Bronchial epithelial cell (primary cell): ENCODE measurements at regions not wholly inside any gene's neighbourhood (a gene's known extent, or its start where the extent isn't known, plus 50 kb on each side); places are given as distances from the start of the nearest gene placed in this dataset.
"Not testable (repeated sequence)": the region's sequence is repeated elsewhere in the genome, so short reads cannot be mapped to it uniquely, and the experiment has no call there.

Experiments used
- DNase-seq: peaks from one replicate; pipeline ENCODE4 v3.0.0-alpha.2; 2010; ENCODE audit warnings: low read depth
- FAIRE-seq: peaks from 2 replicates; lab custom pipeline; 2011; peaks lifted over from hg19 to GRCh38; lab: Jason Lieb, UNC
- H3K27me3 ChIP-seq: 2 replicates; pipeline ENCODE4 v1.5.1; 2011; ENCODE audit warnings: low read length; ENCODE audit not compliant: control insufficient read depth, insufficient read depth
- H3K36me3 ChIP-seq: 2 replicates; pipeline ENCODE4 v1.5.1; 2011; ENCODE audit warnings: low read length; ENCODE audit not compliant: control insufficient read depth, insufficient read depth
- H3K4me3 ChIP-seq: 2 replicates; pipeline ENCODE4 v1.5.1; 2011; ENCODE audit warnings: mild to moderate bottlenecking, low read depth, low read length, control low read depth
- TF ChIP-seq, protein P1 (sequence below): IDR thresholded peaks from 2 replicates; pipeline ENCODE4 v1.5.1; 2011; ENCODE audit warnings: mild to moderate bottlenecking, moderate library complexity, low read length, control low read depth, inconsistent platforms; ENCODE audit not compliant: insufficient read depth, severe bottlenecking

DNA sequence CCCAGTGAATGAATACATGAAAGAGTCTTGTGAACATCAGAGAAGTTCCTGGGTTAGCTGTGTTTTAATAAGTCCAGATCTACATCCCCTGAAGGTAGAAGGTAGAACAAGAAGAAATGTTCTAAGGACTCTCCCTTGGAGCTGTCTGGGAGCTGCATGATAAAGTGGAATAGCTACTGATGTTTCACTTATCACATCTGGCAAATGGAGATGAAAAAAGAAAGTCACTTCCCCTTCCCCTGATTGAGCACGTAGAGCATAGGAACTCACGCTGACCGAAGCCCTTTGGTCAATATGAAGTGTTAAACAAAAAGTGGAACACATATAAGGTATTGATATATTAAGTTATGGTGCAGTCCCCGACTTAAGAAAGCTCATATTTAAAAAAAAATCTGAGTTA, 53.2 kb upstream of the PARP1 start:
- no peak for DNase-seq
- no peaks in the 10 kb centered on the region for H3K27me3 ChIP-seq
- no peak for FAIRE-seq
- H3K36me3 ChIP-seq: no peaks in the 10 kb centered on the region
- TF ChIP-seq, protein P1, sequence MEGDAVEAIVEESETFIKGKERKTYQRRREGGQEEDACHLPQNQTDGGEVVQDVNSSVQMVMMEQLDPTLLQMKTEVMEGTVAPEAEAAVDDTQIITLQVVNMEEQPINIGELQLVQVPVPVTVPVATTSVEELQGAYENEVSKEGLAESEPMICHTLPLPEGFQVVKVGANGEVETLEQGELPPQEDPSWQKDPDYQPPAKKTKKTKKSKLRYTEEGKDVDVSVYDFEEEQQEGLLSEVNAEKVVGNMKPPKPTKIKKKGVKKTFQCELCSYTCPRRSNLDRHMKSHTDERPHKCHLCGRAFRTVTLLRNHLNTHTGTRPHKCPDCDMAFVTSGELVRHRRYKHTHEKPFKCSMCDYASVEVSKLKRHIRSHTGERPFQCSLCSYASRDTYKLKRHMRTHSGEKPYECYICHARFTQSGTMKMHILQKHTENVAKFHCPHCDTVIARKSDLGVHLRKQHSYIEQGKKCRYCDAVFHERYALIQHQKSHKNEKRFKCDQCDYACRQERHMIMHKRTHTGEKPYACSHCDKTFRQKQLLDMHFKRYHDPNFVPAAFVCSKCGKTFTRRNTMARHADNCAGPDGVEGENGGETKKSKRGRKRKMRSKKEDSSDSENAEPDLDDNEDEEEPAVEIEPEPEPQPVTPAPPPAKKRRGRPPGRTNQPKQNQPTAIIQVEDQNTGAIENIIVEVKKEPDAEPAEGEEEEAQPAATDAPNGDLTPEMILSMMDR: no peak
- no peak overlapping the region for H3K4me3 ChIP-seq

- Histone ChIP-seq H3K4me3 (no peak overlapping the region), H3K27me3 (no peaks in the 10 kb centered on the region), H3K36me3 (no peaks in the 10 kb centered on the region)
- no peak for FAIRE-seq
- TF ChIP-seq, protein P1: no peak
- DNase-seq: no peak
Observed at GRCh38 chr1:226463925-226464586, 56.2 kb upstream of the PARP1 start.

DNA sequence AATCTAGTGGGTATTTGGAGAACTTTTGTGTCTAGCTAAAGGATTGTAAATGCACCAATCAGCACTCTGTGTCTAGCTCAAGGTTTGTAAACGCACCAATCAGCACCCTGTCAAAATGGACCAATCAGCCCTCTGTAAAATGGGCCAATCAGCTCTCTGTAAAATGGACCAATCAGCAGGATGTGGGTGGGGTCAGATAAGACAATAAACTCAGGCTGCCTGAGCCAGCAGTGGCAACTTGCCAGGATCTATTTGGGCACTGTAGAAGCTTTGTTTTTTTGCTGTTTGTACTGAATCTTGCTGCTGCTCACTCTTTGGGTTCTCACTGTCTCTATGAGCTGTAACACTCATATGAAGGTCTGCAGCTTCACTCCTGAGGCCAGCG, 56.7 kb upstream of the PARP1 start:
- not testable (repeated sequence) for H3K27me3 ChIP-seq, FAIRE-seq, H3K4me3 ChIP-seq

DNA sequence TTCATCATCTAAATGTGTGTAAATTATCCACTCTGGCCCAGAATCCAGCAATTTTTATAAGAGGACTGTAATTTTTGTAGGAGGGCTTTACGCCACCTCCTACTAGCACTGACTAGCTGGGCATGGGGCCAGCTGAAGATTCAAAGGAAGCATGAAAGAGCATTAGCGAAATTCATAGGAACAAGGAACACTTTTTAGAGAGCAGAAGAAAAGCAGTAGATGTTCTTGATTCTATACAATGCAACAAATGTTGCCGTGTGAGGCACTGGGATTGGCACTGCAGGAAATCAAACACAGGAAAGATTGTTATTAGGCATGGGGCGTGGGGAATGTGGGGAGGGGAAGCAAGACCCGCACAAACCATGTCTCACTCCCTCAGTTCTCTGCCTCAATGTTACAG, 58.4 kb upstream of the PARP1 start:
- TF ChIP-seq, protein P1: no peak
- Histone ChIP-seq H3K27me3 (no peaks in the 10 kb centered on the region), H3K36me3 (no peaks in the 10 kb centered on the region), H3K4me3 (no peak overlapping the region)
- FAIRE-seq (no peak), DNase-seq (no peak)

More for the DNA sequence above, 56.7 kb upstream of the PARP1 start:
- H3K36me3 ChIP-seq, DNase-seq: not testable (repeated sequence)

GRCh38 chr1:226467443-226467842, 59.5 kb upstream of the PARP1 start:
- Histone ChIP-seq H3K4me3 (no peak overlapping the region), H3K36me3 (no peaks in the 10 kb centered on the region), H3K27me3 (no peaks in the 10 kb centered on the region)
- TF ChIP-seq, protein P1: no peak
- no peak for DNase-seq
- FAIRE-seq: no peak

DNA sequence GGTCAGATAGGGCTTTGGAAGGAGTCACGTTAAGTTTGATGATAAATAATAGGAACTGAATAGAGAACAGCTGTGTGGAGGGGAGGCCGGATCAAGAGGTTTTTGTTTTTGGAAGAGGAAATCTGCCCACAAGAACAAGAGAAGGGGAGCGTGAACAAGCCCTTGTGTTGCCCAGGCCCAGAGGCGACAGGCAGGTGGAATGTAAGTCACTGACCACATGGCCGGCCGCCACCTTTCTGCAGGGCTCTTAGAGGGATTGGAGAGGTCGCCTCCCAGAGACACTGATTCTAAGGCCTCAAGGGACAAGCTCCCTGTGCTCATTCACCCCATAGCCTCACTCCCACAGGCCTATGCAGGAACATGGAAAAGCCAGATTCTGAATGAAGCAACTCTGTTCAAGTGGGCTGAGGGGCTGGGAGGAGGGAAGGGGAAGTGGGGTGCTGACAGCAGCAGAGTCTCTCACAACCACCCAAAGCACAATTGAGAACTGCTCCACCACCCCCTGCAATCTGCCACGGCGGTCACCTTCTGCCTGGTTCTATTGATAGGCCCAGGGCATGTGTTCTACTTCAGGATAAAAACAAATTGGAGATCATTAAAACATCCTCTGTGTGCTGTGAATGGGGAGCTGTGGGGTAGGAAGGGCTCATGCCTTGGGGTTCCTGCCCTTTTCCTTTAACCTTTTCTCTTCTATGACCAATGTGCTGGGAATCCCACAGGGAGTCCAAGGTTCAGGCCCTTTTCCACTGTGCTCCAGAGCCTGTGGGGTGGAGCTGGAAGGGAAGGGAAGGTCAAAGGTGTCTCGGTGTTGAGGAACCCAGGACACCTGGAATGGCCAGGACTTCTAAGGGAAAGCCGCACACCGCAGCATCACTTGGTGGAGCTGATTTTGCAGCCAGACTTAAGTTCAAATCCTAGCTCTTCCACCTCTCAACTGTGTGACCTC, 63.3 kb upstream of the PARP1 start:
- Histone ChIP-seq H3K4me3 (no peak overlapping the region), H3K36me3 (no peaks in the 10 kb centered on the region), H3K27me3 (no peaks in the 10 kb centered on the region)
- DNase-seq: no peak
- no peak for FAIRE-seq
- TF ChIP-seq, protein P1: no peak
